HUES48 (cell line): ENCODE measurements at regions not wholly inside any gene's neighbourhood (a gene's known extent, or its start where the extent isn't known, plus 50 kb on each side); places are given as distances from the start of the nearest gene placed in this dataset.

Experiments
- H3K27ac ChIP-seq: one replicate; pipeline ENCODE4 v1.7.0; 2013; ENCODE audit warnings: low read depth, low read length, inconsistent platforms
- H3K27me3 ChIP-seq: 2 replicates; pipeline ENCODE4 v1.6.1; 2013; ENCODE audit warnings: mild to moderate bottlenecking, low read length; ENCODE audit not compliant: control insufficient read depth, insufficient read depth
- H3K36me3 ChIP-seq: 2 replicates; pipeline ENCODE4 v1.6.1; 2013; ENCODE audit warnings: low read length; ENCODE audit not compliant: control insufficient read depth, insufficient read depth
- H3K4me1 ChIP-seq: 2 replicates; pipeline ENCODE4 v1.6.1; 2013; ENCODE audit warnings: mild to moderate bottlenecking, low read length; ENCODE audit not compliant: control insufficient read depth, insufficient read depth
- H3K4me3 ChIP-seq: 2 replicates; pipeline ENCODE4 v1.5.1; 2013; ENCODE audit warnings: mild to moderate bottlenecking, low read depth, low read length
- H3K9ac ChIP-seq: 2 replicates; pipeline ENCODE4 v1.6.1; 2013; ENCODE audit warnings: mild to moderate bottlenecking, low read depth, low read length, moderate library complexity
- H3K9me3 ChIP-seq: 2 replicates; pipeline ENCODE4 v1.6.1; 2013; ENCODE audit warnings: low read length; ENCODE audit not compliant: control insufficient read depth, insufficient read depth

- Histone ChIP-seq H3K9ac (no peak overlapping the region), H3K4me1 (no peaks in the 10 kb centered on the region), H3K27ac (no peak overlapping the region), H3K9me3 (no peaks in the 10 kb centered on the region), H3K27me3 (no peaks in the 10 kb centered on the region), H3K4me3 (no peak overlapping the region), H3K36me3 (no peaks in the 10 kb centered on the region)
These were observed 237.1 kb downstream of the ANKRD60 start for GRCh38 chr20:57991211-57991881.

GRCh38 chr20:57990396-57990987 is 238.0 kb downstream of the ANKRD60 start:
- no peaks in the 10 kb centered on the region for H3K27me3 ChIP-seq
- no peak overlapping the region for H3K27ac ChIP-seq
- no peaks in the 10 kb centered on the region for H3K9me3 ChIP-seq
- no peaks in the 10 kb centered on the region for H3K4me1 ChIP-seq
- H3K36me3 ChIP-seq, result no peaks in the 10 kb centered on the region
- no peak overlapping the region for H3K9ac ChIP-seq
- no peak overlapping the region for H3K4me3 ChIP-seq

DNA sequence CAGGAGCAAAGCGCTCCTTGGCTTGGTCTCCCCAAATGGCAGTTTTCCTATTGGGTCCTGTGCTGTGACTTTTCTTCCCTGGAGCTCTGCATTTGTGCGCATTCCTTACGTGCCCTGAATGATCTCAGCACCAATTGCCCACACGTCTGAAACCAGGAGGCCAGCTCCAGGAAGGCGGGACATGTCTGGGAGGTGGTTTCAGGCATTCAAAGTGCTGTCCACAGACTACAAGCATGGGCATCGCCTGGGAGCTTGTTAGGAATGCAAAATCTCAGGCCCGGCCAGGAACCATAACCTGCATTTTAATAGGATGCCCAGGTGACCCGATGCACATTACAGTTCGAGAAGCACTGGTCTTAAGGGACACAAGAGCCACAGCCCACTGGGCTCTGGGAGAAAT is 239.6 kb downstream of the ANKRD60 start:
- H3K36me3 ChIP-seq, result no peaks in the 10 kb centered on the region
- H3K9ac ChIP-seq, result no peak overlapping the region
- no peaks in the 10 kb centered on the region for H3K4me1 ChIP-seq
- no peaks in the 10 kb centered on the region for H3K9me3 ChIP-seq
- H3K27ac ChIP-seq, result no peak overlapping the region
- H3K27me3 ChIP-seq, result no peaks in the 10 kb centered on the region
- H3K4me3 ChIP-seq, result no peak overlapping the region

GRCh38 chr20:57988422-57988821 is 240.0 kb downstream of the ANKRD60 start:
- Histone ChIP-seq H3K27me3 (no peaks in the 10 kb centered on the region), H3K9me3 (no peaks in the 10 kb centered on the region), H3K36me3 (no peaks in the 10 kb centered on the region), H3K4me3 (no peak overlapping the region), H3K27ac (no peak overlapping the region), H3K4me1 (no peaks in the 10 kb centered on the region), H3K9ac (no peak overlapping the region)

- Histone ChIP-seq H3K4me1 (no peaks in the 10 kb centered on the region), H3K4me3 (no peak overlapping the region), H3K36me3 (no peaks in the 10 kb centered on the region), H3K27ac (no peak overlapping the region), H3K27me3 (no peaks in the 10 kb centered on the region), H3K9me3 (no peaks in the 10 kb centered on the region), H3K9ac (no peak overlapping the region)
These were observed 240.8 kb downstream of the ANKRD60 start for GRCh38 chr20:57987659-57988058.

DNA sequence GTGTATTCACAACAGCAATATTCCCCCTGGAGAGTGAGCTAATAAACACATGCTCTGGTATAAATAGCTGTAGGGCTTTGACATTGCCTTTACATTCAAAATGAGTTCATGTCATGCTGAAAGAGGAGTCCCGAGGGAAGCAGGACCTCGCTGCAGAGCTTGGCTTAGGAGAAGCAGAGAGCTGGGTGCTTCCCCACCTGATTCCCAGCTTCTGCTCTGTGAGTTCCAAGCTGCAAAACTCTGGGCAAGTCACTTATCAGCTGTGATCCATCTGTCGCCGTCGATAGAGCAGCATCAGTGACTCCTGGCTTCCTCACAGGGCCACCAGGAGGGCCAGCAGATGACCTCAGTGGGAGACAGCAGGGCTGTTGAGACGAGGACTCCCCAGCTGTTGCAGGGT is 241.8 kb downstream of the ANKRD60 start:
- Histone ChIP-seq H3K4me1 (no peaks in the 10 kb centered on the region), H3K27ac (no peak overlapping the region), H3K27me3 (no peaks in the 10 kb centered on the region), H3K4me3 (no peak overlapping the region), H3K36me3 (no peaks in the 10 kb centered on the region), H3K9ac (no peak overlapping the region), H3K9me3 (no peaks in the 10 kb centered on the region)

GRCh38 chr20:57985278-57985677 is 243.2 kb downstream of the ANKRD60 start:
- H3K4me1 ChIP-seq, result no peaks in the 10 kb centered on the region
- H3K27ac ChIP-seq, result no peak overlapping the region
- H3K9ac ChIP-seq, result no peak overlapping the region
- no peaks in the 10 kb centered on the region for H3K9me3 ChIP-seq
- no peaks in the 10 kb centered on the region for H3K36me3 ChIP-seq
- no peak overlapping the region for H3K4me3 ChIP-seq
- no peaks in the 10 kb centered on the region for H3K27me3 ChIP-seq

GRCh38 chr20:57983082-57983481 is 245.4 kb downstream of the ANKRD60 start:
- H3K36me3 ChIP-seq, result no peaks in the 10 kb centered on the region
- H3K4me3 ChIP-seq, result no peak overlapping the region
- no peak overlapping the region for H3K9ac ChIP-seq
- no peak overlapping the region for H3K27ac ChIP-seq
- no peaks in the 10 kb centered on the region for H3K4me1 ChIP-seq
- no peaks in the 10 kb centered on the region for H3K9me3 ChIP-seq
- no peaks in the 10 kb centered on the region for H3K27me3 ChIP-seq

- H3K27ac ChIP-seq, result no peak overlapping the region
- H3K4me3 ChIP-seq, result no peak overlapping the region
- no peaks in the 10 kb centered on the region for H3K27me3 ChIP-seq
- no peaks in the 10 kb centered on the region for H3K36me3 ChIP-seq
- H3K9ac ChIP-seq, result no peak overlapping the region
- H3K9me3 ChIP-seq, result no peaks in the 10 kb centered on the region
- no peaks in the 10 kb centered on the region for H3K4me1 ChIP-seq
These were observed 247.9 kb downstream of the ANKRD60 start for GRCh38 chr20:57980506-57980905.

- H3K4me3 ChIP-seq, result no peak overlapping the region
These were observed 250.9 kb downstream of the ANKRD60 start for GRCh38 chr20:57977569-57977968.

GRCh38 chr20:57977141-57977540 is 251.3 kb downstream of the ANKRD60 start:
- H3K27me3 ChIP-seq, result no peaks in the 10 kb centered on the region
- no peaks in the 10 kb centered on the region for H3K4me1 ChIP-seq
- no peak overlapping the region for H3K27ac ChIP-seq
- no peak overlapping the region for H3K4me3 ChIP-seq
- no peak overlapping the region for H3K9ac ChIP-seq
- H3K9me3 ChIP-seq, result no peaks in the 10 kb centered on the region
- no peaks in the 10 kb centered on the region for H3K36me3 ChIP-seq

More at GRCh38 chr20:57977569-57977968, 250.9 kb downstream of the ANKRD60 start:
- Histone ChIP-seq H3K9ac (no peak overlapping the region), H3K9me3 (no peaks in the 10 kb centered on the region), H3K36me3 (no peaks in the 10 kb centered on the region), H3K27ac (no peak overlapping the region), H3K27me3 (no peaks in the 10 kb centered on the region), H3K4me1 (no peaks in the 10 kb centered on the region)
